HepG2 (cell line): ENCODE measurements at regions not wholly inside any gene's neighbourhood (a gene's known extent, or its start where the extent isn't known, plus 50 kb on each side); places are given as distances from the start of the nearest gene placed in this dataset.

Source experiments
- ATAC-seq: fragments of 200-7000 bp; cut with Tn5 transposase; 3 replicates; pipeline ENCODE4 v1.9.1; 2020; ENCODE audit warnings: mild to moderate bottlenecking, moderate library complexity
- BruUV-seq: library from RNA; stranded (reverse); fragments of 400-500 nt; replicated peaks from 2 replicates; lab custom pipeline; 2021; lab: Mats Ljungman, UMichigan
- CTCF ChIA-PET: fragments of 300-600 bp; formaldehyde crosslinking; extraction: SDS; loops from one replicate; lab custom pipeline; 2021; ENCODE audit warnings: low total read pairs, inconsistent platforms, low intra/inter-chr PET ratio; lab: Yijun Ruan, JAX
- POLR2A ChIA-PET: fragments of 350-600 bp; sonication (Branson Sonifier 250); formaldehyde crosslinking; loops from one replicate; lab custom pipeline; 2020; ENCODE audit warnings: antibody characterized with exemption, inconsistent platforms; lab: Yijun Ruan, JAX
- DNase-seq: peaks from one replicate; pipeline ENCODE4 v3.0.0-alpha.2; 2015; ENCODE audit warnings: low spot score
- FAIRE-seq: peaks from 3 replicates; lab custom pipeline; 2011; peaks lifted over from hg19 to GRCh38; lab: Jason Lieb, UNC
- H2AFZ ChIP-seq: one replicate; pipeline ENCODE4 v1.6.1; 2011; ENCODE audit warnings: low read length, inconsistent platforms
- H3K27ac ChIP-seq: fragments of 300-600 bp; 3 replicates; pipeline ENCODE4 v1.8.0; 2011; ENCODE audit warnings: mixed run types, mild to moderate bottlenecking, mixed read lengths, low read length, inconsistent platforms; ENCODE audit not compliant: insufficient read depth; ENCODE audit errors: extremely low read length
- H3K27me3 ChIP-seq, 2 experiments: fragments of 200-600 bp in 1 of 2; 2 replicates in 1 of 2; 3 replicates in 1 of 2; pipeline versions ENCODE4 v1.6.0 to v1.8.0; 2011; ENCODE audit warnings: low read length in 2 of 2, mild to moderate bottlenecking in 2 of 2, moderate library complexity in 2 of 2, inconsistent platforms in 1 of 2; ENCODE audit not compliant: insufficient read depth in 2 of 2, control insufficient read depth in 1 of 2
- H3K36me3 ChIP-seq, 2 experiments: fragments of 200-600 bp in 1 of 2; replicated peaks in 1 of 2; 2 replicates in 1 of 2; 3 replicates in 1 of 2; pipeline versions ENCODE4 v1.5.1 to v1.8.0; 2011; ENCODE audit warnings: low read length in 2 of 2, inconsistent platforms in 1 of 2; ENCODE audit not compliant: insufficient read depth in 2 of 2, control insufficient read depth in 1 of 2
- H3K4me1 ChIP-seq: 2 replicates; pipeline ENCODE4 v1.5.1; 2012; ENCODE audit warnings: low read length, inconsistent platforms; ENCODE audit not compliant: insufficient read depth
- H3K4me2 ChIP-seq: 2 replicates; pipeline ENCODE4 v1.6.0; 2011; ENCODE audit warnings: low read depth, low read length, inconsistent platforms
- H3K4me3 ChIP-seq, 3 experiments: fragments of 200-600 bp in 1 of 3; sonication (generic), shearing (Covaris generic) in 1 of 3; replicated peaks in 1 of 3; 2 replicates each; pipeline ENCODE4 v1.5.1; 2011 to 2016; ENCODE audit warnings: low read length in 3 of 3, inconsistent platforms in 2 of 3, low read depth in 2 of 3, mild to moderate bottlenecking in 2 of 3, control low read depth in 1 of 3, mixed read lengths in 1 of 3; ENCODE audit not compliant: insufficient read depth in 1 of 3
- H3K79me2 ChIP-seq: one replicate; pipeline ENCODE4 v1.6.1; 2011; ENCODE audit warnings: low read length, inconsistent platforms; ENCODE audit not compliant: insufficient read depth
- H3K9ac ChIP-seq: 2 replicates; pipeline ENCODE4 v1.6.0; 2011; ENCODE audit warnings: mild to moderate bottlenecking, low read depth, low read length, inconsistent platforms; ENCODE audit not compliant: insufficient read depth
- H3K9me3 ChIP-seq: 2 replicates; pipeline ENCODE4 v1.5.1; 2012; ENCODE audit warnings: mild to moderate bottlenecking, low read length
- H4K20me1 ChIP-seq: 2 replicates; pipeline ENCODE4 v1.6.0; 2011; ENCODE audit warnings: inconsistent platforms, mild to moderate bottlenecking, low read length, moderate library complexity; ENCODE audit not compliant: insufficient read depth
- ARNT ChIP-seq: fragments of 450-650 bp; IDR thresholded peaks from 2 replicates; pipeline ENCODE4 v1.6.1; 2017
- DNMT3B ChIP-seq: conservative IDR thresholded peaks from 2 replicates; pipeline ENCODE4 v1.6.1; 2016; ENCODE audit warnings: missing biosample characterization, control low read depth
- HOXA7 ChIP-seq: sonication (generic); formaldehyde crosslinking; IDR thresholded peaks from 2 replicates; pipeline ENCODE4 v1.8.1; 2022; ENCODE audit warnings: mild to moderate bottlenecking, missing genetic modification reagents, moderate library complexity
- MAFK ChIP-seq, 2 experiments: IDR thresholded peaks in 1 of 2; conservative IDR thresholded peaks in 1 of 2; 2 replicates each; pipeline ENCODE4 v1.6.1; 2011; ENCODE audit warnings: improper control_type of control experiment in 2 of 2, low read length in 2 of 2
- NFKBIZ ChIP-seq: IDR thresholded peaks from 2 replicates; pipeline ENCODE4 v1.6.1; 2018; ENCODE audit warnings: missing genetic modification reagents, missing compliant biosample characterization
- SAFB2 ChIP-seq: sonication (generic); formaldehyde crosslinking; IDR thresholded peaks from 2 replicates; pipeline ENCODE4 v1.5.1; 2020; ENCODE audit warnings: missing genetic modification reagents, low read depth, mild to moderate bottlenecking, borderline replicate concordance
- SP2 ChIP-seq: sonication (generic); formaldehyde crosslinking; IDR thresholded peaks from 2 replicates; pipeline ENCODE4 v1.5.1; 2020; ENCODE audit warnings: mild to moderate bottlenecking, missing genetic modification reagents
- TEAD3 ChIP-seq: optimal IDR thresholded peaks from 2 replicates; pipeline ENCODE3; 2016; ENCODE audit warnings: borderline replicate concordance
- U2AF1 ChIP-seq: fragments of 200-400 bp; formaldehyde crosslinking; optimal IDR thresholded peaks from 2 replicates; pipeline ENCODE3; 2017; ENCODE audit warnings: mild to moderate bottlenecking, low read depth, low read length
- ZMYM3 ChIP-seq: sonication (generic); formaldehyde crosslinking; IDR thresholded peaks from 2 replicates; pipeline ENCODE4 v1.5.1; 2020; ENCODE audit warnings: mild to moderate bottlenecking, missing genetic modification reagents
- ZNF263 ChIP-seq: sonication (generic); formaldehyde crosslinking; IDR thresholded peaks from 2 replicates; pipeline ENCODE4 v1.4.0; 2020; ENCODE audit warnings: missing genetic modification reagents
- ZNF629 ChIP-seq: sonication (generic); formaldehyde crosslinking; conservative IDR thresholded peaks from 2 replicates; pipeline ENCODE4 v1.5.0; 2020; ENCODE audit warnings: missing genetic modification reagents
- ZNF780A ChIP-seq: sonication (generic); formaldehyde crosslinking; IDR thresholded peaks from 2 replicates; pipeline ENCODE4 v1.8.0; 2022; ENCODE audit warnings: mild to moderate bottlenecking, missing genetic modification reagents, moderate library complexity
- ZNF841 ChIP-seq: sonication (generic); formaldehyde crosslinking; IDR thresholded peaks from 2 replicates; pipeline ENCODE4 v1.8.1; 2023; ENCODE audit warnings: missing genetic modification reagents, borderline replicate concordance
- WGBS: methylation state at CpG from one replicate; pipeline ENCODE4 v1.1.6; 2017; ENCODE audit warnings: low lambda C conversion rate; 5-methylcytosine and 5-hydroxymethylcytosine counted together
- in situ Hi-C: cut with HindIII; loops from 2 replicates; pipeline ENCODE4 v1.10.0; 2017; ENCODE audit warnings: low pct_unique_long_range_greater_than_20kb; ENCODE audit not compliant: extremely low pct_ligation_motif_present
- intact Hi-C: fragments of 100-400 bp; cut with micrococcal nuclease; formaldehyde crosslinking; loops from one replicate; pipeline ENCODE4 v1.10.0; 2022; ENCODE audit not compliant: unreplicated experiment
- TF ChIP-seq, protein P1 (sequence below): sonication (generic); formaldehyde crosslinking; IDR thresholded peaks from 2 replicates; pipeline ENCODE4 v1.4.0; 2020; ENCODE audit warnings: missing genetic modification reagents, borderline replicate concordance
- TF ChIP-seq, protein P2 (sequence below): sonication (generic); IDR thresholded peaks from 2 replicates; pipeline ENCODE4 v1.6.1; 2016; ENCODE audit warnings: low read depth, borderline replicate concordance
- TF ChIP-seq, protein P3 (sequence below): sonication (generic); formaldehyde crosslinking; IDR thresholded peaks from 2 replicates; pipeline ENCODE4 v1.4.0; 2020; ENCODE audit warnings: missing genetic modification reagents, borderline replicate concordance

DNA sequence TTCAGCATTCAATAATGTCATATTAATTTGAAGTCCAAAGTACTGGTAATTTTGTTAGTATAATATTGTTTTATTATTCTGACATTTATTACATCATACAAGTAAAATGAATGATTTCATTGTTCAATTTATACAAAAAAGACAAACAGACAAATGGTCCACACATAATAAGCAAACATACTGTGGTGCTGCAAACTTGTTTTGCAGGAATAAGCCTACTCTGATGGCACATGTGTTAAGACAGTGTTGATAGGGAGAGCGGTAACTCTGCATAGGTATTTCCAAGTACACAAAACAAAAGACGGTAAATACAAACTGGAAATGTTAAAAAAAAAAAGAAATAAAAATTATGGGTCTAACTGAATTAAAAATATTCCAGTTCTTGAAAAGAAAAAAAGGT lies 59.7 kb upstream of the DPYD start:
- no peak for TF ChIP-seq ZNF629
- TF ChIP-seq ZMYM3, result no peak
- no peak for TF ChIP-seq HOXA7 (CRISPR knock-in tag)
- no peak for TF ChIP-seq SP2
- no peak for TF ChIP-seq TEAD3 (CRISPR knock-in tag)
- TF ChIP-seq, protein P1, sequence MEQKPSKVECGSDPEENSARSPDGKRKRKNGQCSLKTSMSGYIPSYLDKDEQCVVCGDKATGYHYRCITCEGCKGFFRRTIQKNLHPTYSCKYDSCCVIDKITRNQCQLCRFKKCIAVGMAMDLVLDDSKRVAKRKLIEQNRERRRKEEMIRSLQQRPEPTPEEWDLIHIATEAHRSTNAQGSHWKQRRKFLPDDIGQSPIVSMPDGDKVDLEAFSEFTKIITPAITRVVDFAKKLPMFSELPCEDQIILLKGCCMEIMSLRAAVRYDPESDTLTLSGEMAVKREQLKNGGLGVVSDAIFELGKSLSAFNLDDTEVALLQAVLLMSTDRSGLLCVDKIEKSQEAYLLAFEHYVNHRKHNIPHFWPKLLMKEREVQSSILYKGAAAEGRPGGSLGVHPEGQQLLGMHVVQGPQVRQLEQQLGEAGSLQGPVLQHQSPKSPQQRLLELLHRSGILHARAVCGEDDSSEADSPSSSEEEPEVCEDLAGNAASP (CRISPR knock-in tag), result no peak
- TF ChIP-seq ZNF841, result no peak
- TF ChIP-seq U2AF1, result no peak
- no peak for TF ChIP-seq NFKBIZ (CRISPR knock-in tag)
- no peak for TF ChIP-seq MAFK (conservative IDR thresholded peaks at IDR 0.05 in 1 of 2, IDR thresholded peaks at IDR 0.05 in 1 of 2; ENCODE audit: low read length in 2 of 2)
- TF ChIP-seq, protein P2, sequence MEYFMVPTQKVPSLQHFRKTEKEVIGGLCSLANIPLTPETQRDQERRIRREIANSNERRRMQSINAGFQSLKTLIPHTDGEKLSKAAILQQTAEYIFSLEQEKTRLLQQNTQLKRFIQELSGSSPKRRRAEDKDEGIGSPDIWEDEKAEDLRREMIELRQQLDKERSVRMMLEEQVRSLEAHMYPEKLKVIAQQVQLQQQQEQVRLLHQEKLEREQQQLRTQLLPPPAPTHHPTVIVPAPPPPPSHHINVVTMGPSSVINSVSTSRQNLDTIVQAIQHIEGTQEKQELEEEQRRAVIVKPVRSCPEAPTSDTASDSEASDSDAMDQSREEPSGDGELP, result no peak
- TF ChIP-seq, protein P3, sequence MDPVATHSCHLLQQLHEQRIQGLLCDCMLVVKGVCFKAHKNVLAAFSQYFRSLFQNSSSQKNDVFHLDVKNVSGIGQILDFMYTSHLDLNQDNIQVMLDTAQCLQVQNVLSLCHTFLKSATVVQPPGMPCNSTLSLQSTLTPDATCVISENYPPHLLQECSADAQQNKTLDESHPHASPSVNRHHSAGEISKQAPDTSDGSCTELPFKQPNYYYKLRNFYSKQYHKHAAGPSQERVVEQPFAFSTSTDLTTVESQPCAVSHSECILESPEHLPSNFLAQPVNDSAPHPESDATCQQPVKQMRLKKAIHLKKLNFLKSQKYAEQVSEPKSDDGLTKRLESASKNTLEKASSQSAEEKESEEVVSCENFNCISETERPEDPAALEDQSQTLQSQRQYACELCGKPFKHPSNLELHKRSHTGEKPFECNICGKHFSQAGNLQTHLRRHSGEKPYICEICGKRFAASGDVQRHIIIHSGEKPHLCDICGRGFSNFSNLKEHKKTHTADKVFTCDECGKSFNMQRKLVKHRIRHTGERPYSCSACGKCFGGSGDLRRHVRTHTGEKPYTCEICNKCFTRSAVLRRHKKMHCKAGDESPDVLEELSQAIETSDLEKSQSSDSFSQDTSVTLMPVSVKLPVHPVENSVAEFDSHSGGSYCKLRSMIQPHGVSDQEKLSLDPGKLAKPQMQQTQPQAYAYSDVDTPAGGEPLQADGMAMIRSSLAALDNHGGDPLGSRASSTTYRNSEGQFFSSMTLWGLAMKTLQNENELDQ (CRISPR knock-in tag), result no peak
- no peak for TF ChIP-seq ZNF780A (CRISPR knock-in tag)
- no peak for TF ChIP-seq SAFB2 (CRISPR knock-in tag)
- TF ChIP-seq ZNF263 (CRISPR knock-in tag), result no peak
- TF ChIP-seq ARNT, result no peak
- no peak for TF ChIP-seq DNMT3B (CRISPR knock-in tag)
- Histone ChIP-seq H3K4me2 (no peak overlapping the region), H3K9me3 (no peaks in the 10 kb centered on the region), H3K27me3 (no peaks in the 10 kb centered on the region), H3K27ac (no peak overlapping the region), H3K9ac (no peak overlapping the region), H2AFZ (no peak overlapping the region), H4K20me1 (no peaks in the 10 kb centered on the region), H3K4me3 (no peak overlapping the region), H3K79me2 (no peaks in the 10 kb centered on the region), H3K36me3 (no peaks in the 10 kb centered on the region), H3K4me1 (no peaks in the 10 kb centered on the region)
- DNase-seq (no peak), ATAC-seq (no peak), FAIRE-seq (no peak)
- 24% methylated on average over 2 of the region's 2 CpGs for WGBS
- POLR2A ChIA-PET, result no interaction called here
- CTCF ChIA-PET, result no interaction called here
- in situ Hi-C loops, result no loop called here
- intact Hi-C loops, result no loop called here
- no TSS peak for BruUV-seq
